SK-N-SH (cell line): ENCODE measurements at regions not wholly inside any gene's neighbourhood (a gene's known extent, or its start where the extent isn't known, plus 50 kb on each side); places are given as distances from the start of the nearest gene placed in this dataset.

Experiments used
- CTCF ChIA-PET: fragments of 300-600, 350-600 bp; formaldehyde crosslinking; extraction: SDS; loops from one replicate; lab custom pipeline; 2021; lab: Yijun Ruan, JAX
- POLR2A ChIA-PET: fragments of 350-600 bp; sonication (Branson Sonifier 250); formaldehyde crosslinking; extraction: SDS; loops from one replicate; lab custom pipeline; 2020; ENCODE audit warnings: antibody characterized with exemption, inconsistent platforms; lab: Yijun Ruan, JAX
- DNase-seq: peaks from one replicate; pipeline ENCODE4 v3.0.0; 2012
- H2AFZ ChIP-seq: fragments of 200-600 bp; sonication (generic); 2 replicates; pipeline ENCODE4 v1.8.1; 2016; ENCODE audit warnings: antibody characterized with exemption, mild to moderate bottlenecking, low read depth
- H3F3A ChIP-seq: fragments of 200-600 bp; sonication (generic); replicated peaks from 2 replicates; pipeline ENCODE3; 2016; ENCODE audit warnings: antibody characterized with exemption, mild to moderate bottlenecking; ENCODE audit not compliant: insufficient read depth
- H3K27ac ChIP-seq, 2 experiments: fragments of 200-500 bp in 1 of 2; fragments of 200-600 bp in 1 of 2; sonication (Bioruptor generic) in 1 of 2; sonication (generic), shearing (Covaris generic) in 1 of 2; 2 replicates each; pipeline versions ENCODE4 v1.5.1 to v1.6.1; 2014 to 2016; ENCODE audit warnings: low read depth in 2 of 2, inconsistent platforms in 1 of 2, low read length in 1 of 2, mild to moderate bottlenecking in 1 of 2, mixed read lengths in 1 of 2
- H3K27me3 ChIP-seq: fragments of 200-600 bp; sonication (generic), shearing (Covaris generic); 2 replicates; pipeline ENCODE4 v1.6.1; 2016; ENCODE audit warnings: mixed run types; ENCODE audit not compliant: insufficient read depth
- H3K36me3 ChIP-seq, 2 experiments: fragments of 200-500 bp in 1 of 2; fragments of 200-600 bp in 1 of 2; sonication (Bioruptor generic) in 1 of 2; sonication (generic) in 1 of 2; replicated peaks in 1 of 2; 2 replicates each; pipeline versions ENCODE3 to v1.5.1; 2014 to 2016; ENCODE audit warnings: low read length in 1 of 2, mild to moderate bottlenecking in 1 of 2; ENCODE audit not compliant: insufficient read depth in 2 of 2, control insufficient read depth in 1 of 2
- H3K4me1 ChIP-seq, 2 experiments: fragments of 200-500 bp in 1 of 2; fragments of 200-600 bp in 1 of 2; sonication (Bioruptor generic) in 1 of 2; sonication (generic), shearing (Covaris generic) in 1 of 2; 2 replicates each; pipeline versions ENCODE4 v1.5.1 to v1.6.1; 2014 to 2016; ENCODE audit warnings: low read depth in 1 of 2, low read length in 1 of 2, mixed run types in 1 of 2; ENCODE audit not compliant: insufficient read depth in 2 of 2, control insufficient read depth in 1 of 2
- H3K4me2 ChIP-seq: fragments of 200-600 bp; sonication (generic), shearing (Covaris generic); 2 replicates; pipeline ENCODE4 v1.6.1; 2017; ENCODE audit warnings: mixed run types
- H3K4me3 ChIP-seq, 2 experiments: fragments of 200-500 bp in 1 of 2; fragments of 200-600 bp in 1 of 2; sonication (Bioruptor generic) in 1 of 2; sonication (generic), shearing (Covaris generic) in 1 of 2; 2 replicates each; pipeline versions ENCODE4 v1.5.1 to v1.8.1; 2014 to 2016; ENCODE audit warnings: low read depth in 2 of 2, inconsistent platforms in 1 of 2, low read length in 1 of 2, mild to moderate bottlenecking in 1 of 2, mixed read lengths in 1 of 2, moderate library complexity in 1 of 2
- H3K79me2 ChIP-seq: fragments of 200-600 bp; sonication (generic); 2 replicates; pipeline ENCODE4 v1.8.1; 2017; ENCODE audit warnings: mild to moderate bottlenecking; ENCODE audit not compliant: insufficient read depth
- H3K9ac ChIP-seq: fragments of 200-600 bp; sonication (generic); 2 replicates; pipeline ENCODE4 v1.6.1; 2017; ENCODE audit warnings: mixed run types
- H3K9me2 ChIP-seq: fragments of 200-600 bp; sonication (generic); 2 replicates; pipeline ENCODE4 v1.6.1; 2017; ENCODE audit warnings: mixed run types
- H3K9me3 ChIP-seq: fragments of 200-600 bp; sonication (generic); 2 replicates; pipeline ENCODE4 v1.6.1; 2017; ENCODE audit warnings: mixed run types, mild to moderate bottlenecking, moderate library complexity
- H4K20me1 ChIP-seq: fragments of 200-600 bp; sonication (generic); 2 replicates; pipeline ENCODE4 v1.6.1; 2017; ENCODE audit warnings: mild to moderate bottlenecking, mixed run types; ENCODE audit not compliant: insufficient read depth
- EZH2phosphoT487 ChIP-seq: fragments of 200-600 bp; sonication (generic); IDR thresholded peaks from 2 replicates; pipeline ENCODE4 v1.6.1; 2017; ENCODE audit warnings: low read depth, mixed run types, mild to moderate bottlenecking, antibody characterized with exemption, moderate library complexity, borderline replicate concordance
- GABPA ChIP-seq: IDR thresholded peaks from 2 replicates; pipeline ENCODE4 v1.4.0; 2012; ENCODE audit warnings: low read depth, mild to moderate bottlenecking
- GATA2 ChIP-seq: sonication (generic); formaldehyde crosslinking; IDR thresholded peaks from 2 replicates; pipeline ENCODE4 v1.5.0; 2020; ENCODE audit warnings: mild to moderate bottlenecking, missing genetic modification reagents
- IRF3 ChIP-seq: fragments of 150-350 bp; IDR thresholded peaks from 2 replicates; pipeline ENCODE4 v1.6.1; 2016; ENCODE audit warnings: mild to moderate bottlenecking, low read depth, low read length
- PBX3 ChIP-seq: IDR thresholded peaks from 2 replicates; pipeline ENCODE4; 2012
- REST ChIP-seq: IDR thresholded peaks from 2 replicates; pipeline ENCODE4 v1.6.1; 2012; ENCODE audit warnings: mild to moderate bottlenecking, low read depth, low read length, moderate library complexity
- RFX5 ChIP-seq: IDR thresholded peaks from 2 replicates; pipeline ENCODE4 v1.6.1; 2012; ENCODE audit warnings: mild to moderate bottlenecking, improper control_type of control experiment, low read length
- TAF1 ChIP-seq: IDR thresholded peaks from 2 replicates; pipeline ENCODE4 v1.6.1; 2012; ENCODE audit warnings: low read depth, mild to moderate bottlenecking, low read length, moderate library complexity, borderline replicate concordance
- TCF12 ChIP-seq: IDR thresholded peaks from 2 replicates; pipeline ENCODE4 v1.4.0; 2012
- TEAD4 ChIP-seq: IDR thresholded peaks from 2 replicates; pipeline ENCODE4 v1.4.0; 2012; ENCODE audit warnings: mild to moderate bottlenecking, borderline replicate concordance; ENCODE audit not compliant: insufficient read depth
- USF2 ChIP-seq: fragments of 150-350 bp; IDR thresholded peaks from 2 replicates; pipeline ENCODE4 v1.6.1; 2017; ENCODE audit warnings: antibody characterized with exemption, low read length, low read depth, borderline replicate concordance
- ZBTB33 ChIP-seq: IDR thresholded peaks from 2 replicates; pipeline ENCODE4 v1.4.0; 2012; ENCODE audit warnings: low read depth, borderline replicate concordance
- WGBS: methylation state at CpG from one replicate; pipeline ENCODE4 v1.1.6; 2017; ENCODE audit warnings: low lambda C conversion rate; 5-methylcytosine and 5-hydroxymethylcytosine counted together

- TF ChIP-seq IRF3, result no peak
- TF ChIP-seq GATA2, result no peak
Measured at GRCh38 chr7:12851142-12851541, 163.7 kb downstream of the ARL4A start (continued).

- TF ChIP-seq USF2 (no peak), EZH2phosphoT487 (no peak), TAF1 (no peak)
- H3K9ac ChIP-seq, result no peak overlapping the region
- H3K27ac ChIP-seq, result no peak overlapping the region
- POLR2A ChIA-PET, result no interaction called here
- H3F3A ChIP-seq, result no peaks in the 10 kb centered on the region
- CTCF ChIA-PET, result no interaction called here
- H3K9me3 ChIP-seq, result no peaks in the 10 kb centered on the region
- no peak overlapping the region for H3K4me3 ChIP-seq
- peaks cover 8% of the 10 kb centered on the region; the same call in 1 of the 2 replicates for H3K27me3 ChIP-seq
- H3K4me2 ChIP-seq, result no peak overlapping the region
- H2AFZ ChIP-seq, result no peak overlapping the region
- no peaks in the 10 kb centered on the region for H3K36me3 ChIP-seq
- H3K4me1 ChIP-seq, result no peaks in the 10 kb centered on the region
- 37% methylated on average over 3 of the region's 3 CpGs for WGBS
- H3K79me2 ChIP-seq, result no peaks in the 10 kb centered on the region
- DNase-seq, result no peak
- no peaks in the 10 kb centered on the region for H4K20me1 ChIP-seq
- H3K9me2 ChIP-seq, result no peaks in the 10 kb centered on the region
Measured at GRCh38 chr7:12851841-12852240, 164.4 kb downstream of the ARL4A start.

GRCh38 chr7:12855036-12855435 is 167.6 kb downstream of the ARL4A start:
- 10% methylated on average over 4 of the region's 4 CpGs for WGBS
- no peak overlapping the region for H3K4me2 ChIP-seq
- CTCF ChIA-PET, result interaction anchor here (0.7 kb wide), 1 partner anchor 15 kb away, joined by 4 read pairs; no protein-coding TSS in a partner anchor
- H3K27me3 ChIP-seq, result no peaks in the 10 kb centered on the region; the same call in 1 of the 2 replicates
- no peaks in the 10 kb centered on the region for H3K4me1 ChIP-seq
- H3F3A ChIP-seq, result no peaks in the 10 kb centered on the region
- no peaks in the 10 kb centered on the region for H3K9me2 ChIP-seq
- no peaks in the 10 kb centered on the region for H3K79me2 ChIP-seq
- DNase-seq, result no peak
- no peaks in the 10 kb centered on the region for H3K9me3 ChIP-seq
- no peaks in the 10 kb centered on the region for H3K36me3 ChIP-seq
- H3K9ac ChIP-seq, result no peak overlapping the region
- no peak overlapping the region for H2AFZ ChIP-seq
- no peak overlapping the region for H3K4me3 ChIP-seq
- no peak overlapping the region for H3K27ac ChIP-seq
- POLR2A ChIA-PET, result no interaction called here
- H4K20me1 ChIP-seq, result no peaks in the 10 kb centered on the region
- TF ChIP-seq IRF3, result no peak
- no peak for TF ChIP-seq GABPA
- no peak for TF ChIP-seq RFX5
- no peak for TF ChIP-seq PBX3
- no peak for TF ChIP-seq ZBTB33
- TF ChIP-seq REST, result no peak
- no peak for TF ChIP-seq TEAD4
- no peak for TF ChIP-seq TCF12
